GM11168 (cell line): ENCODE measurements at regions not wholly inside any gene's neighbourhood (a gene's known extent, or its start where the extent isn't known, plus 50 kb on each side); places are given as distances from the start of the nearest gene placed in this dataset.

Source experiments
- in situ Hi-C: fragments of 300-500 bp; cut with MboI; formaldehyde crosslinking; loops from one replicate; pipeline ENCODE4 v1.12.0; 2022; ENCODE audit warnings: low sequenced_read_pairs; ENCODE audit not compliant: unreplicated experiment

GRCh38 chr10:28778524-28778923 is 101.2 kb downstream of the BAMBI start:
- in situ Hi-C loops, result no loop called here

GRCh38 chr10:28781296-28781695 is 104.0 kb downstream of the BAMBI start:
- in situ Hi-C loops, result no loop called here

GRCh38 chr10:28783087-28783486 is 105.8 kb downstream of the BAMBI start:
- in situ Hi-C loops, result no loop called here

- in situ Hi-C loops, result no loop called here
Observed at GRCh38 chr10:28785018-28785417, 107.7 kb downstream of the BAMBI start.

- in situ Hi-C loops, result no loop called here
Observed at GRCh38 chr10:28788252-28788651, 110.9 kb downstream of the BAMBI start.

GRCh38 chr10:28788762-28789161 is 111.4 kb downstream of the BAMBI start:
- in situ Hi-C loops, result no loop called here

GRCh38 chr10:28790146-28790545 is 112.8 kb downstream of the BAMBI start:
- in situ Hi-C loops, result no loop called here

- in situ Hi-C loops, result no loop called here
Observed at GRCh38 chr10:28793482-28793881, 116.2 kb downstream of the BAMBI start.

- in situ Hi-C loops, result no loop called here
Observed at GRCh38 chr10:28794986-28795385, 117.7 kb downstream of the BAMBI start.

- in situ Hi-C loops, result no loop called here
Observed at GRCh38 chr10:28796606-28797512, 119.5 kb downstream of the BAMBI start.

- in situ Hi-C loops, result no loop called here
Observed at GRCh38 chr10:28797904-28798371, 120.6 kb downstream of the BAMBI start.

GRCh38 chr10:28798428-28798955 is 121.2 kb downstream of the BAMBI start:
- in situ Hi-C loops, result no loop called here

- in situ Hi-C loops, result no loop called here
Observed at GRCh38 chr10:28798964-28799363, 121.6 kb downstream of the BAMBI start.

GRCh38 chr10:28800144-28800543 is 122.8 kb downstream of the BAMBI start:
- in situ Hi-C loops, result no loop called here

- in situ Hi-C loops, result no loop called here
Observed at GRCh38 chr10:28801247-28801646, 123.9 kb downstream of the BAMBI start.

GRCh38 chr10:28801869-28802268 is 124.5 kb downstream of the BAMBI start:
- in situ Hi-C loops, result no loop called here

- in situ Hi-C loops, result no loop called here
Observed at GRCh38 chr10:28805390-28805789, 128.1 kb downstream of the BAMBI start.

GRCh38 chr10:28806488-28806941 is 129.2 kb downstream of the BAMBI start:
- in situ Hi-C loops, result no loop called here

- in situ Hi-C loops, result no loop called here
Observed at GRCh38 chr10:28806951-28807759, 129.8 kb downstream of the BAMBI start.

GRCh38 chr10:28807760-28808613 is 130.7 kb downstream of the BAMBI start:
- in situ Hi-C loops, result no loop called here
